ENCODE measurements at regions not wholly inside any gene's neighbourhood (a gene's known extent, or its start where the extent isn't known, plus 50 kb on each side); places are given as distances from the start of the nearest gene placed in this dataset.

- H3K27me3 ChIP-seq (ENCODE audit: control insufficient read depth, insufficient read depth, low read length) = no peaks in the 10 kb centered on the region
- POLR2A ChIA-PET = no interaction called here
- H3K36me3 ChIP-seq (ENCODE audit: control insufficient read depth, insufficient read depth, low read length) = no peaks in the 10 kb centered on the region
- no peak for DNase-seq (ENCODE audit: low read depth)
- CTCF ChIA-PET = interaction anchor here (0.7 to 1.4 kb wide), 3 partner anchors 12 to 132 kb away, joined by 3 to 4 read pairs (median 3); no protein-coding TSS in a partner anchor
- no peak overlapping the region for H3K4me3 ChIP-seq (ENCODE audit: low read depth, low read length)
- TF ChIP-seq, protein P1, sequence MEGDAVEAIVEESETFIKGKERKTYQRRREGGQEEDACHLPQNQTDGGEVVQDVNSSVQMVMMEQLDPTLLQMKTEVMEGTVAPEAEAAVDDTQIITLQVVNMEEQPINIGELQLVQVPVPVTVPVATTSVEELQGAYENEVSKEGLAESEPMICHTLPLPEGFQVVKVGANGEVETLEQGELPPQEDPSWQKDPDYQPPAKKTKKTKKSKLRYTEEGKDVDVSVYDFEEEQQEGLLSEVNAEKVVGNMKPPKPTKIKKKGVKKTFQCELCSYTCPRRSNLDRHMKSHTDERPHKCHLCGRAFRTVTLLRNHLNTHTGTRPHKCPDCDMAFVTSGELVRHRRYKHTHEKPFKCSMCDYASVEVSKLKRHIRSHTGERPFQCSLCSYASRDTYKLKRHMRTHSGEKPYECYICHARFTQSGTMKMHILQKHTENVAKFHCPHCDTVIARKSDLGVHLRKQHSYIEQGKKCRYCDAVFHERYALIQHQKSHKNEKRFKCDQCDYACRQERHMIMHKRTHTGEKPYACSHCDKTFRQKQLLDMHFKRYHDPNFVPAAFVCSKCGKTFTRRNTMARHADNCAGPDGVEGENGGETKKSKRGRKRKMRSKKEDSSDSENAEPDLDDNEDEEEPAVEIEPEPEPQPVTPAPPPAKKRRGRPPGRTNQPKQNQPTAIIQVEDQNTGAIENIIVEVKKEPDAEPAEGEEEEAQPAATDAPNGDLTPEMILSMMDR (IDR thresholded peaks at IDR 0.05; ENCODE audit: insufficient read depth, low read depth, low read length) = no peak
Measured at GRCh38 chr10:91049988-91050360, 129.1 kb upstream of the ANKRD1 start.

GRCh38 chr10:91050371-91051034, 129.6 kb upstream of the ANKRD1 start:
- CTCF ChIA-PET = interaction anchor here (1.2 to 1.5 kb wide), 3 partner anchors 10 to 76 kb away, joined by 3 to 4 read pairs (median 4); no protein-coding TSS in a partner anchor

GRCh38 chr10:91051829-91052228, 130.9 kb upstream of the ANKRD1 start:
- TF ChIP-seq, protein P1 (IDR thresholded peaks at IDR 0.05; ENCODE audit: insufficient read depth, low read depth, low read length) = no peak
- ChIA-PET POLR2A (no interaction called here), CTCF (interaction anchor here (0.9 to 1.5 kb wide), 3 partner anchors 8 to 435 kb away, joined by 3 to 4 read pairs (median 3); no protein-coding TSS in a partner anchor)
- DNase-seq (ENCODE audit: low read depth) = no peak
- no peaks in the 10 kb centered on the region for H3K27me3 ChIP-seq (ENCODE audit: control insufficient read depth, insufficient read depth, low read length)
- no peak overlapping the region for H3K4me3 ChIP-seq (ENCODE audit: low read depth, low read length)
- no peaks in the 10 kb centered on the region for H3K36me3 ChIP-seq (ENCODE audit: control insufficient read depth, insufficient read depth, low read length)

More at GRCh38 chr10:91050371-91051034, 129.6 kb upstream of the ANKRD1 start:
- DNase-seq (ENCODE audit: low read depth) = no peak
- TF ChIP-seq, protein P1 (IDR thresholded peaks at IDR 0.05; ENCODE audit: insufficient read depth, low read depth, low read length) = no peak
- Histone ChIP-seq H3K27me3 (ENCODE audit: control insufficient read depth, insufficient read depth, low read length) (no peaks in the 10 kb centered on the region), H3K4me3 (ENCODE audit: low read depth, low read length) (no peak overlapping the region), H3K36me3 (ENCODE audit: control insufficient read depth, insufficient read depth, low read length) (no peaks in the 10 kb centered on the region)
- POLR2A ChIA-PET = no interaction called here

DNA sequence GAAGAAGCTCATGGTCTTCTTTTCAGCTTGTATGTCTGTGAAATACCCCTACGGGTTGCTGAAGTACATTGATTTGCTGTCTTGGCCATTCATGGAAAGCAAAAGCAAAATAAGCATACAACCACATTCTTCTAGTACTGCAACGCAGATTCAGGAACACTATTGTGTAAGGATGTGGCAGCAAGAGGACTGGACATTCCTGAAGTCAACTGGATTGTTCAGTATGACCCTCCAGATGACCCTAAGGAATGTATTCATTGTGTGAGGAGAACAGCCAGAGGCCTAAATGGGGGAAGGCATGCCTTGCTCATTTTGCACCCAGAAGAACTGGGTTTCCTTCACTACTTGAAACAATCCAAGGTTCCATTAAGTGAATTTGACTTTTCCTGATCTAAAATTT, 133.4 kb upstream of the ANKRD1 start:
- Histone ChIP-seq H3K4me3 (ENCODE audit: low read depth, low read length) (no peak overlapping the region), H3K27me3 (ENCODE audit: control insufficient read depth, insufficient read depth, low read length) (no peaks in the 10 kb centered on the region), H3K36me3 (ENCODE audit: control insufficient read depth, insufficient read depth, low read length) (no peaks in the 10 kb centered on the region)
- TF ChIP-seq, protein P1 (IDR thresholded peaks at IDR 0.05; ENCODE audit: insufficient read depth, low read depth, low read length) = no peak
- ChIA-PET CTCF (interaction anchor here (1.1 kb wide), 1 partner anchor 196 kb away, joined by 4 read pairs; no protein-coding TSS in a partner anchor), POLR2A (no interaction called here)
- DNase-seq (ENCODE audit: low read depth) = no peak

DNA sequence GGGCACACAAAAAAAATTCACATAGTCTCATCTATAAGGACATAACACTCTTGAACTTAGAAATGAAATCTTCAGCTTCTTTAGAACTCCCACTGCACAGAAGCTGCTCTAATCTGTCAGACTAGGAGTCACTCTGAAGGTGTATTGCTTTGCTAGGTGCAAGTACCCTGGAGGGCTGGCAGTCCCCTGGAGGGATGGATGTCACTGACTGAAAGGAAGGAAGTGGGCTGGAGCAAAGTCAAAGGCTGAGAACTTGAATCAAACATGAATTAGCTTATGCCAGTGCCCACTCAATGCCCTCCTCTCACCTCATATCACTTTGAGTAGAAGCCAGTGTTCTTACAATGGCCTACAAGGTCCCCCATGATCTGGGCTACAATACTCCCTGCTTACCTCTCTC, 140.3 kb upstream of the ANKRD1 start:
- TF ChIP-seq, protein P1 (IDR thresholded peaks at IDR 0.05; ENCODE audit: insufficient read depth, low read depth, low read length) = no peak
- no peaks in the 10 kb centered on the region for H3K36me3 ChIP-seq (ENCODE audit: control insufficient read depth, insufficient read depth, low read length)
- no peak for DNase-seq (ENCODE audit: low read depth)
- H3K4me3 ChIP-seq (ENCODE audit: low read depth, low read length) = no peak overlapping the region
- ChIA-PET POLR2A (no interaction called here), CTCF (interaction anchor here (0.7 kb wide), 1 partner anchor 24 kb away, joined by 3 read pairs; no protein-coding TSS in a partner anchor)
- no peaks in the 10 kb centered on the region for H3K27me3 ChIP-seq (ENCODE audit: control insufficient read depth, insufficient read depth, low read length)

Measured in BJ (cell line).